ENCODE measurements at regions not wholly inside any gene's neighbourhood (a gene's known extent, or its start where the extent isn't known, plus 50 kb on each side); places are given as distances from the start of the nearest gene placed in this dataset.

- in situ Hi-C loops (cut with MboI; ENCODE audit: low sequenced_read_pairs): no loop called here
Observed at GRCh38 chr22:27676545-27677213, 124.9 kb downstream of the MN1 start.

GRCh38 chr22:27677905-27678458, 123.6 kb downstream of the MN1 start:
- in situ Hi-C loops (cut with MboI; ENCODE audit: low sequenced_read_pairs): no loop called here

GRCh38 chr22:27679176-27679575, 122.4 kb downstream of the MN1 start:
- in situ Hi-C loops (cut with MboI; ENCODE audit: low sequenced_read_pairs): no loop called here

GRCh38 chr22:27679693-27680488, 121.7 kb downstream of the MN1 start:
- in situ Hi-C loops (cut with MboI; ENCODE audit: low sequenced_read_pairs): no loop called here

- in situ Hi-C loops (cut with MboI; ENCODE audit: low sequenced_read_pairs): no loop called here
Observed at GRCh38 chr22:27680636-27681035, 120.9 kb downstream of the MN1 start.

- in situ Hi-C loops (cut with MboI; ENCODE audit: low sequenced_read_pairs): no loop called here
Observed at GRCh38 chr22:27681037-27681436, 120.5 kb downstream of the MN1 start.

GRCh38 chr22:27682437-27682836, 119.1 kb downstream of the MN1 start:
- in situ Hi-C loops (cut with MboI; ENCODE audit: low sequenced_read_pairs): no loop called here

- in situ Hi-C loops (cut with MboI; ENCODE audit: low sequenced_read_pairs): no loop called here
Observed at GRCh38 chr22:27684901-27685300, 116.7 kb downstream of the MN1 start.

- in situ Hi-C loops (cut with MboI; ENCODE audit: low sequenced_read_pairs): no loop called here
Observed at GRCh38 chr22:27685515-27685914, 116.0 kb downstream of the MN1 start.

GRCh38 chr22:27685970-27686369, 115.6 kb downstream of the MN1 start:
- in situ Hi-C loops (cut with MboI; ENCODE audit: low sequenced_read_pairs): no loop called here

GRCh38 chr22:27686534-27686933, 115.0 kb downstream of the MN1 start:
- in situ Hi-C loops (cut with MboI; ENCODE audit: low sequenced_read_pairs): no loop called here

GRCh38 chr22:27687984-27688545, 113.5 kb downstream of the MN1 start:
- in situ Hi-C loops (cut with MboI; ENCODE audit: low sequenced_read_pairs): no loop called here

- in situ Hi-C loops (cut with MboI; ENCODE audit: low sequenced_read_pairs): no loop called here
Observed at GRCh38 chr22:27689664-27690063, 111.9 kb downstream of the MN1 start.

GRCh38 chr22:27690599-27690998, 111.0 kb downstream of the MN1 start:
- in situ Hi-C loops (cut with MboI; ENCODE audit: low sequenced_read_pairs): no loop called here

GRCh38 chr22:27692243-27692642, 109.3 kb downstream of the MN1 start:
- in situ Hi-C loops (cut with MboI; ENCODE audit: low sequenced_read_pairs): no loop called here

GRCh38 chr22:27695925-27696324, 105.6 kb downstream of the MN1 start:
- in situ Hi-C loops (cut with MboI; ENCODE audit: low sequenced_read_pairs): no loop called here

GRCh38 chr22:27697888-27698287, 103.7 kb downstream of the MN1 start:
- in situ Hi-C loops (cut with MboI; ENCODE audit: low sequenced_read_pairs): no loop called here

Data from HL-60/S4 (cell line).